Panc1 (cell line): ENCODE measurements at regions not wholly inside any gene's neighbourhood (a gene's known extent, or its start where the extent isn't known, plus 50 kb on each side); places are given as distances from the start of the nearest gene placed in this dataset.

Experiments used
- ATAC-seq: fragments of 200-7000 bp; cut with Tn5 transposase; 2 replicates; pipeline ENCODE4 v1.9.1; 2020; ENCODE audit warnings: mild to moderate bottlenecking, moderate library complexity
- BruUV-seq: library from RNA; stranded (reverse); fragments of 400-500 nt; replicated peaks from 2 replicates; lab custom pipeline; 2021; lab: Mats Ljungman, UMichigan
- CTCF ChIA-PET: fragments of 300-600 bp; sonication (Branson Sonifier 250); formaldehyde crosslinking; loops from one replicate; lab custom pipeline; 2022; ENCODE audit warnings: antibody characterized with exemption; lab: Charles Lee
- POLR2A ChIA-PET: fragments of 300-600 bp; sonication (Branson Sonifier 250); formaldehyde crosslinking; loops from one replicate; lab custom pipeline; 2022; ENCODE audit warnings: antibody characterized with exemption; lab: Charles Lee
- DNase-seq: peaks from one replicate; pipeline ENCODE4 v3.0.0-alpha.2; 2010; ENCODE audit warnings: low read depth, low spot score
- H3K27ac ChIP-seq: 2 replicates; pipeline ENCODE4 v1.5.1; 2011; ENCODE audit warnings: mild to moderate bottlenecking, low read length, inconsistent platforms
- H3K27me3 ChIP-seq: fragments of 200-500 bp; sonication (Bioruptor generic); 2 replicates; pipeline ENCODE4 v1.6.0; 2014; ENCODE audit warnings: low read length, inconsistent platforms; ENCODE audit not compliant: control insufficient read depth, insufficient read depth
- H3K36me3 ChIP-seq: fragments of 200-500 bp; sonication (Bioruptor generic); 2 replicates; pipeline ENCODE4 v1.5.1; 2014; ENCODE audit warnings: inconsistent platforms, mild to moderate bottlenecking, low read length, moderate library complexity; ENCODE audit not compliant: control insufficient read depth, insufficient read depth
- H3K4me1 ChIP-seq: 2 replicates; pipeline ENCODE4 v1.5.1; 2011; ENCODE audit warnings: inconsistent platforms, mild to moderate bottlenecking, low read length, moderate library complexity; ENCODE audit not compliant: control insufficient read depth, insufficient read depth
- H3K4me3 ChIP-seq, 2 experiments: 2 replicates each; pipeline ENCODE4 v1.5.1; 2011 to 2012; ENCODE audit warnings: low read depth in 2 of 2, low read length in 2 of 2, mild to moderate bottlenecking in 2 of 2, inconsistent platforms in 1 of 2, moderate library complexity in 1 of 2
- H3K9me3 ChIP-seq: fragments of 200-500 bp; sonication (Bioruptor generic); 2 replicates; pipeline ENCODE4 v1.5.1; 2014; ENCODE audit warnings: low read depth, mild to moderate bottlenecking, inconsistent platforms, low read length, moderate library complexity; ENCODE audit not compliant: control insufficient read depth, insufficient read depth
- POLR2AphosphoS5 ChIP-seq: IDR thresholded peaks from 2 replicates; pipeline ENCODE4 v1.6.1; 2012; ENCODE audit warnings: mild to moderate bottlenecking, low read depth, low read length, moderate library complexity
- SIN3A ChIP-seq: IDR thresholded peaks from 2 replicates; pipeline ENCODE4 v1.6.1; 2012; ENCODE audit warnings: low read depth, mild to moderate bottlenecking, low read length, moderate library complexity, borderline replicate concordance; ENCODE audit not compliant: insufficient read depth
- TCF7L2 ChIP-seq: IDR thresholded peaks from 2 replicates; pipeline ENCODE4 v1.6.1; 2011; ENCODE audit warnings: mild to moderate bottlenecking, low read depth, low read length, inconsistent platforms
- in situ Hi-C: cut with HindIII; loops from 2 replicates; pipeline ENCODE4 v1.10.0; 2016; ENCODE audit warnings: low sequenced_read_pairs, low pct_unique_long_range_greater_than_20kb
- intact Hi-C: fragments of 100-400 bp; cut with micrococcal nuclease; formaldehyde crosslinking; loops from one replicate; pipeline ENCODE4 v1.10.0; 2022; ENCODE audit not compliant: unreplicated experiment
- TF ChIP-seq, protein P1 (sequence below), 2 experiments: IDR thresholded peaks; 2 replicates each; pipeline ENCODE4 v1.6.1; 2011 to 2012; ENCODE audit warnings: low read depth in 2 of 2, control low read depth in 1 of 2, low read length in 1 of 2, mild to moderate bottlenecking in 1 of 2, moderate library complexity in 1 of 2; ENCODE audit not compliant: insufficient read depth in 1 of 2
- TF ChIP-seq, protein P2 (sequence below): fragments of 450-650 bp; IDR thresholded peaks from 2 replicates; pipeline ENCODE4 v1.5.1; 2017; ENCODE audit warnings: mild to moderate bottlenecking

DNA sequence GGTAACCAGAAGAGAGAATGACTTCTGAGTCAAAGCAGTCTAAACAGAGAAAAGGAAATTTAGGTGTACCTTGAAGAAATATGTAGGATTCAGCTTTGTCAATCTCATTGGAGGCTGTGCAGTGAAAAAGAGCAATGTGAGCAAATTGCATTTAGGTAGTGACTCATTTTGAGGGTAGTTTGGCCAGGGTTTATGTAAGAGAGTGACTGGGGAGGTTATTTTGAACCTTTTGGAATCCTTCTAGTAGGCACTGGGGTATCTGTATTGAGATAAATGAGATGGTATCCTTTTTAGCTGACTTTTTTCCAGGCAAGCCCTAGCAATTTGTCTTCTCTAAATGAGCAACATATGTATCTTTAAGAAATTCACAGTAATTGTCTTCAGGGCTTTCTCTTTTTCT lies 95.9 kb downstream of the DISP1 start:
- DNase-seq = no peak
- ChIA-PET CTCF (no interaction called here), POLR2A (interaction anchor here (0.6 kb wide), 1 partner anchor 27 kb away, joined by 11 read pairs; no protein-coding TSS in a partner anchor)
- H3K27me3 ChIP-seq = no peaks in the 10 kb centered on the region
- no peak overlapping the region for H3K27ac ChIP-seq
- H3K9me3 ChIP-seq = no peaks in the 10 kb centered on the region
- no peaks in the 10 kb centered on the region for H3K36me3 ChIP-seq
- TF ChIP-seq, protein P1, sequence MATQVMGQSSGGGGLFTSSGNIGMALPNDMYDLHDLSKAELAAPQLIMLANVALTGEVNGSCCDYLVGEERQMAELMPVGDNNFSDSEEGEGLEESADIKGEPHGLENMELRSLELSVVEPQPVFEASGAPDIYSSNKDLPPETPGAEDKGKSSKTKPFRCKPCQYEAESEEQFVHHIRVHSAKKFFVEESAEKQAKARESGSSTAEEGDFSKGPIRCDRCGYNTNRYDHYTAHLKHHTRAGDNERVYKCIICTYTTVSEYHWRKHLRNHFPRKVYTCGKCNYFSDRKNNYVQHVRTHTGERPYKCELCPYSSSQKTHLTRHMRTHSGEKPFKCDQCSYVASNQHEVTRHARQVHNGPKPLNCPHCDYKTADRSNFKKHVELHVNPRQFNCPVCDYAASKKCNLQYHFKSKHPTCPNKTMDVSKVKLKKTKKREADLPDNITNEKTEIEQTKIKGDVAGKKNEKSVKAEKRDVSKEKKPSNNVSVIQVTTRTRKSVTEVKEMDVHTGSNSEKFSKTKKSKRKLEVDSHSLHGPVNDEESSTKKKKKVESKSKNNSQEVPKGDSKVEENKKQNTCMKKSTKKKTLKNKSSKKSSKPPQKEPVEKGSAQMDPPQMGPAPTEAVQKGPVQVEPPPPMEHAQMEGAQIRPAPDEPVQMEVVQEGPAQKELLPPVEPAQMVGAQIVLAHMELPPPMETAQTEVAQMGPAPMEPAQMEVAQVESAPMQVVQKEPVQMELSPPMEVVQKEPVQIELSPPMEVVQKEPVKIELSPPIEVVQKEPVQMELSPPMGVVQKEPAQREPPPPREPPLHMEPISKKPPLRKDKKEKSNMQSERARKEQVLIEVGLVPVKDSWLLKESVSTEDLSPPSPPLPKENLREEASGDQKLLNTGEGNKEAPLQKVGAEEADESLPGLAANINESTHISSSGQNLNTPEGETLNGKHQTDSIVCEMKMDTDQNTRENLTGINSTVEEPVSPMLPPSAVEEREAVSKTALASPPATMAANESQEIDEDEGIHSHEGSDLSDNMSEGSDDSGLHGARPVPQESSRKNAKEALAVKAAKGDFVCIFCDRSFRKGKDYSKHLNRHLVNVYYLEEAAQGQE (IDR thresholded peaks at IDR 0.05; ENCODE audit: insufficient read depth in 1 of 2, low read depth in 2 of 2, low read length in 1 of 2) = no peak
- no peak for TF ChIP-seq TCF7L2
- TF ChIP-seq, protein P2, sequence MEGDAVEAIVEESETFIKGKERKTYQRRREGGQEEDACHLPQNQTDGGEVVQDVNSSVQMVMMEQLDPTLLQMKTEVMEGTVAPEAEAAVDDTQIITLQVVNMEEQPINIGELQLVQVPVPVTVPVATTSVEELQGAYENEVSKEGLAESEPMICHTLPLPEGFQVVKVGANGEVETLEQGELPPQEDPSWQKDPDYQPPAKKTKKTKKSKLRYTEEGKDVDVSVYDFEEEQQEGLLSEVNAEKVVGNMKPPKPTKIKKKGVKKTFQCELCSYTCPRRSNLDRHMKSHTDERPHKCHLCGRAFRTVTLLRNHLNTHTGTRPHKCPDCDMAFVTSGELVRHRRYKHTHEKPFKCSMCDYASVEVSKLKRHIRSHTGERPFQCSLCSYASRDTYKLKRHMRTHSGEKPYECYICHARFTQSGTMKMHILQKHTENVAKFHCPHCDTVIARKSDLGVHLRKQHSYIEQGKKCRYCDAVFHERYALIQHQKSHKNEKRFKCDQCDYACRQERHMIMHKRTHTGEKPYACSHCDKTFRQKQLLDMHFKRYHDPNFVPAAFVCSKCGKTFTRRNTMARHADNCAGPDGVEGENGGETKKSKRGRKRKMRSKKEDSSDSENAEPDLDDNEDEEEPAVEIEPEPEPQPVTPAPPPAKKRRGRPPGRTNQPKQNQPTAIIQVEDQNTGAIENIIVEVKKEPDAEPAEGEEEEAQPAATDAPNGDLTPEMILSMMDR = no peak
- TF ChIP-seq SIN3A = no peak
- TF ChIP-seq POLR2AphosphoS5 = no peak
- BruUV-seq = no TSS peak
- no peaks in the 10 kb centered on the region for H3K4me1 ChIP-seq
- intact Hi-C loops = no loop called here
- H3K4me3 ChIP-seq = no peak overlapping the region
- no peak for ATAC-seq
- in situ Hi-C loops = no loop called here

DNA sequence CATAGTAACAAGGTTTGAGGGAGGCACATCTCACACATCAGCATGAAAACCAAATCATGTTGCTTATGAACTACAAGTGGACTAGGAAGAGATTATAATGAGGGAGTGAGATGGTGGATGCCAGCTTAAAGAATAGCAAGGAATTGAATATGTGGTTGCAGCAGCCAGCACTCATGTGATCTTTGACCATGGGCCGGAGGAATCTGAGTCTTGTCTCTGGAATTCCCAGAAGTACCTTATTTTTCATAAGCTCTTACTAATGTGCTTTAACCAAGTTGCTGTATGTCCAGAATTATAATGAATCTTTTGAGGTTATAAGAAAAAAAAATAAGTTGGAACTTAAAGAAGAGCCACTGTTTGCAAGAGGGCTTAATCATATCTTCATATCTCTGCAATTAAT lies 97.0 kb downstream of the DISP1 start:
- Histone ChIP-seq H3K27me3 (no peaks in the 10 kb centered on the region), H3K9me3 (no peaks in the 10 kb centered on the region), H3K27ac (no peak overlapping the region), H3K36me3 (no peaks in the 10 kb centered on the region), H3K4me3 (no peak overlapping the region), H3K4me1 (no peaks in the 10 kb centered on the region)
- BruUV-seq = no TSS peak
- ChIA-PET CTCF (no interaction called here), POLR2A (no interaction called here)
- DNase-seq (no peak), ATAC-seq (no peak)
- in situ Hi-C loops = no loop called here
- intact Hi-C loops = no loop called here
- TF ChIP-seq, protein P1 (IDR thresholded peaks at IDR 0.05; ENCODE audit: insufficient read depth in 1 of 2, low read depth in 2 of 2, low read length in 1 of 2) = no peak
- TF ChIP-seq, protein P2 = no peak
- TF ChIP-seq SIN3A = no peak
- no peak for TF ChIP-seq POLR2AphosphoS5
- no peak for TF ChIP-seq TCF7L2
